IMR-90 (cell line): ENCODE measurements at regions not wholly inside any gene's neighbourhood (a gene's known extent, or its start where the extent isn't known, plus 50 kb on each side); places are given as distances from the start of the nearest gene placed in this dataset.

ENCODE experiments used
- ATAC-seq: fragments of 200-7000 bp; cut with Tn5 transposase; 2 replicates; pipeline ENCODE4 v1.9.1; 2020; ENCODE audit warnings: low read depth, mild to moderate bottlenecking, moderate library complexity
- BruUV-seq: library from RNA; stranded (reverse); fragments of 400-500 nt; replicated peaks from 2 replicates; lab custom pipeline; 2021; lab: Mats Ljungman, UMichigan
- CTCF ChIA-PET: fragments of 300-600 bp; formaldehyde crosslinking; extraction: SDS; loops from one replicate; lab custom pipeline; 2021; ENCODE audit warnings: antibody characterized with exemption; lab: Yijun Ruan, JAX
- POLR2A ChIA-PET: fragments of 300-600 bp; sonication (Branson Sonifier 250); formaldehyde crosslinking; loops from one replicate; lab custom pipeline; 2022; ENCODE audit warnings: antibody characterized with exemption; ENCODE audit not compliant: unreplicated experiment; lab: Charles Lee
- DNase-seq: peaks from one replicate; pipeline ENCODE4 v3.0.0; 2013
- H2AFZ ChIP-seq: replicated peaks from 2 replicates; pipeline ENCODE3; 2013; ENCODE audit warnings: low read length, mild to moderate bottlenecking; ENCODE audit not compliant: poor library complexity
- H2AK5ac ChIP-seq: 2 replicates; pipeline ENCODE4 v1.6.1; 2013; ENCODE audit warnings: low read depth, low read length, inconsistent platforms
- H2AK9ac ChIP-seq: replicated peaks from 2 replicates; pipeline ENCODE3; 2013; ENCODE audit warnings: mild to moderate bottlenecking, low read depth, low read length, moderate library complexity; ENCODE audit not compliant: poor library complexity
- H2BK120ac ChIP-seq: 2 replicates; pipeline ENCODE4 v1.6.1; 2013; ENCODE audit warnings: low read depth, low read length, inconsistent platforms
- H2BK15ac ChIP-seq: 3 replicates; pipeline ENCODE4 v1.6.1; 2013; ENCODE audit warnings: low read depth, low read length, inconsistent platforms
- H2BK20ac ChIP-seq: 2 replicates; pipeline ENCODE4 v1.6.1; 2013; ENCODE audit warnings: low read depth, mild to moderate bottlenecking, inconsistent platforms, low read length, moderate library complexity
- H2BK5ac ChIP-seq: 2 replicates; pipeline ENCODE4 v1.6.1; 2013; ENCODE audit warnings: mild to moderate bottlenecking, low read depth, low read length, inconsistent platforms; ENCODE audit not compliant: poor library complexity, severe bottlenecking
- H3K14ac ChIP-seq: replicated peaks from 2 replicates; pipeline ENCODE4 v1.6.1; 2013; ENCODE audit warnings: low read depth, low read length, inconsistent platforms
- H3K18ac ChIP-seq: 2 replicates; pipeline ENCODE4 v1.6.1; 2013; ENCODE audit warnings: low read depth, low read length, control low read depth
- H3K23ac ChIP-seq: 2 replicates; pipeline ENCODE4 v1.6.1; 2013; ENCODE audit warnings: low read depth, low read length, inconsistent platforms
- H3K27ac ChIP-seq: 2 replicates; pipeline ENCODE4 v1.5.1; 2013; ENCODE audit warnings: mild to moderate bottlenecking, control low read depth, low read length; ENCODE audit not compliant: insufficient read depth
- H3K27me3 ChIP-seq: 2 replicates; pipeline ENCODE4 v1.6.1; 2013; ENCODE audit warnings: low read length; ENCODE audit not compliant: control insufficient read depth, insufficient read depth
- H3K36me3 ChIP-seq: 2 replicates; pipeline ENCODE4 v1.6.1; 2013; ENCODE audit warnings: low read length, mixed read lengths; ENCODE audit not compliant: control insufficient read depth, insufficient read depth
- H3K4ac ChIP-seq: 2 replicates; pipeline ENCODE4 v1.6.1; 2013; ENCODE audit warnings: low read depth, low read length, inconsistent platforms
- H3K4me1 ChIP-seq: 2 replicates; pipeline ENCODE4 v1.6.1; 2013; ENCODE audit warnings: low read length, mixed read lengths; ENCODE audit not compliant: control insufficient read depth, insufficient read depth
- H3K4me2 ChIP-seq: 2 replicates; pipeline ENCODE4 v1.6.1; 2013; ENCODE audit warnings: low read depth, mild to moderate bottlenecking, control low read depth, low read length, moderate library complexity
- H3K4me3 ChIP-seq: 2 replicates; pipeline ENCODE4 v1.5.1; 2013; ENCODE audit warnings: low read depth, mild to moderate bottlenecking, control low read depth, low read length, moderate library complexity; ENCODE audit not compliant: insufficient read depth
- H3K56ac ChIP-seq: 2 replicates; pipeline ENCODE4 v1.6.1; 2013; ENCODE audit warnings: low read length, inconsistent platforms; ENCODE audit not compliant: insufficient read depth; ENCODE audit errors: extremely low read depth
- H3K79me1 ChIP-seq, 2 experiments: 2 replicates each; pipeline ENCODE4 v1.6.1; 2013; ENCODE audit warnings: low read length in 2 of 2, inconsistent platforms in 1 of 2, low read depth in 1 of 2
- H3K9ac ChIP-seq: 2 replicates; pipeline ENCODE4 v1.6.1; 2013; ENCODE audit warnings: low read depth, low read length, control low read depth
- H3K9me1 ChIP-seq: 2 replicates; pipeline ENCODE4 v1.6.1; 2013; ENCODE audit warnings: low read length, inconsistent platforms; ENCODE audit not compliant: insufficient read depth
- H3K9me3 ChIP-seq: 2 replicates; pipeline ENCODE4 v1.6.1; 2013; ENCODE audit warnings: low read length; ENCODE audit not compliant: control insufficient read depth, insufficient read depth
- H4K20me1 ChIP-seq: 2 replicates; pipeline ENCODE4 v1.6.1; 2013; ENCODE audit warnings: low read length, inconsistent platforms; ENCODE audit not compliant: insufficient read depth
- H4K5ac ChIP-seq: 2 replicates; pipeline ENCODE4 v1.6.1; 2013; ENCODE audit warnings: mild to moderate bottlenecking, low read depth, low read length, control low read depth
- H4K8ac ChIP-seq, 2 experiments: 2 replicates each; pipeline ENCODE4 v1.6.1; 2013; ENCODE audit warnings: low read depth in 2 of 2, low read length in 2 of 2, control low read depth in 1 of 2, inconsistent platforms in 1 of 2
- H4K91ac ChIP-seq: 2 replicates; pipeline ENCODE4 v1.6.1; 2013; ENCODE audit warnings: low read depth, low read length, inconsistent platforms; ENCODE audit not compliant: insufficient read depth
- BHLHE40 ChIP-seq: fragments of 150-350 bp; IDR thresholded peaks from 2 replicates; pipeline ENCODE4 v1.6.1; 2016; ENCODE audit warnings: mild to moderate bottlenecking, low read depth, low read length
- CEBPB ChIP-seq: IDR thresholded peaks from 2 replicates; pipeline ENCODE4 v1.6.1; 2012; ENCODE audit warnings: low read depth, low read length, improper control_type of control experiment
- FOS ChIP-seq: fragments of 150-350 bp; IDR thresholded peaks from 2 replicates; pipeline ENCODE4 v1.6.1; 2016; ENCODE audit warnings: low read depth, low read length
- MAFK ChIP-seq: IDR thresholded peaks from 2 replicates; pipeline ENCODE4 v1.6.1; 2012; ENCODE audit warnings: low read depth, low read length, improper control_type of control experiment
- MAZ ChIP-seq: IDR thresholded peaks from 2 replicates; pipeline ENCODE4 v1.6.1; 2012; ENCODE audit warnings: low read depth, mild to moderate bottlenecking, low read length, improper control_type of control experiment, moderate library complexity, borderline replicate concordance
- MXI1 ChIP-seq: IDR thresholded peaks from 2 replicates; pipeline ENCODE4 v1.6.1; 2012; ENCODE audit warnings: low read depth, mild to moderate bottlenecking, low read length, moderate library complexity, borderline replicate concordance
- POLR2A ChIP-seq: IDR thresholded peaks from 2 replicates; pipeline ENCODE4 v1.6.1; 2012; ENCODE audit warnings: mild to moderate bottlenecking, low read depth, low read length
- RAD21 ChIP-seq: IDR thresholded peaks from 2 replicates; pipeline ENCODE4 v1.6.1; 2012; ENCODE audit warnings: low read length, improper control_type of control experiment
- SMC3 ChIP-seq: fragments of 150-350 bp; IDR thresholded peaks from 2 replicates; pipeline ENCODE4 v1.6.1; 2016; ENCODE audit warnings: low read depth, mild to moderate bottlenecking, antibody characterized with exemption, low read length, moderate library complexity
- WGBS, 2 experiments: methylation state at CpG; one replicate each; pipeline versions ENCODE4 v1.1.5 to v1.1.7; 2013; ENCODE audit warnings: missing lambda C conversion rate in 2 of 2; ENCODE audit not compliant: insufficient read length in 1 of 2; ENCODE audit errors: extremely low coverage in 2 of 2; 5-methylcytosine and 5-hydroxymethylcytosine counted together
- dilution Hi-C: fragments of 300-500 bp; cut with HindIII; formaldehyde crosslinking; loops from one replicate; pipeline ENCODE4 v1.14.3; 2018; ENCODE audit warnings: low sequenced_read_pairs; ENCODE audit not compliant: unreplicated experiment
- in situ Hi-C: fragments of 300-500 bp; cut with MboI; formaldehyde crosslinking; loops from 3 replicates; pipeline ENCODE4 v1.14.3; 2019; ENCODE audit warnings: low sequenced_read_pairs, inconsistent platforms, mixed read lengths
- intact Hi-C: fragments of 100-400 bp; cut with micrococcal nuclease; formaldehyde crosslinking; loops from 2 replicates; pipeline ENCODE4 v1.10.0; 2022
- TF ChIP-seq, protein P1 (sequence below): fragments of 150-350 bp; IDR thresholded peaks from 2 replicates; pipeline ENCODE4 v1.6.1; 2016; ENCODE audit warnings: low read depth, mild to moderate bottlenecking, low read length, moderate library complexity, borderline replicate concordance

GRCh38 chr4:165692082-165692481 lies 181.0 kb upstream of the TLL1 start:
- no peak overlapping the region for H3K18ac ChIP-seq
- no peak overlapping the region for H3K14ac ChIP-seq
- in situ Hi-C loops (no loop called here), intact Hi-C loops (no loop called here), dilution Hi-C loops (no loop called here)
- no peak overlapping the region for H4K8ac ChIP-seq
- ATAC-seq: no peak
- H4K91ac ChIP-seq: no peak overlapping the region
- H2AFZ ChIP-seq: no peak overlapping the region
- H3K9ac ChIP-seq: no peak overlapping the region
- no peak overlapping the region for H3K27ac ChIP-seq
- H3K4me1 ChIP-seq: no peaks in the 10 kb centered on the region
- H3K79me1 ChIP-seq: no peaks in the 10 kb centered on the region
- H4K20me1 ChIP-seq: no peaks in the 10 kb centered on the region
- ChIA-PET CTCF (interaction anchor here (0.7 kb wide), 2 partner anchors 440 to 472 kb away, joined by 4 to 5 read pairs; no protein-coding TSS in a partner anchor), POLR2A (no interaction called here)
- H3K23ac ChIP-seq: no peak overlapping the region
- no peak overlapping the region for H3K4ac ChIP-seq
- no TSS peak for BruUV-seq
- no CpG with 5 or more reads among the region's 3 CpGs for WGBS, 2 experiments
- TF ChIP-seq MAZ (no peak), BHLHE40 (no peak), POLR2A (no peak), SMC3 (no peak), MAFK (no peak), RAD21 (no peak), MXI1 (no peak), FOS (no peak), CEBPB (no peak)
- TF ChIP-seq, protein P1, sequence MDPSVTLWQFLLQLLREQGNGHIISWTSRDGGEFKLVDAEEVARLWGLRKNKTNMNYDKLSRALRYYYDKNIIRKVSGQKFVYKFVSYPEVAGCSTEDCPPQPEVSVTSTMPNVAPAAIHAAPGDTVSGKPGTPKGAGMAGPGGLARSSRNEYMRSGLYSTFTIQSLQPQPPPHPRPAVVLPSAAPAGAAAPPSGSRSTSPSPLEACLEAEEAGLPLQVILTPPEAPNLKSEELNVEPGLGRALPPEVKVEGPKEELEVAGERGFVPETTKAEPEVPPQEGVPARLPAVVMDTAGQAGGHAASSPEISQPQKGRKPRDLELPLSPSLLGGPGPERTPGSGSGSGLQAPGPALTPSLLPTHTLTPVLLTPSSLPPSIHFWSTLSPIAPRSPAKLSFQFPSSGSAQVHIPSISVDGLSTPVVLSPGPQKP: no peak
- H4K5ac ChIP-seq: no peak overlapping the region
- H2BK120ac ChIP-seq: no peak overlapping the region
- no peaks in the 10 kb centered on the region for H3K27me3 ChIP-seq
- H2BK15ac ChIP-seq: no peak overlapping the region
- no peaks in the 10 kb centered on the region for H3K9me1 ChIP-seq
- no peak overlapping the region for H3K4me3 ChIP-seq
- no peaks in the 10 kb centered on the region for H3K36me3 ChIP-seq
- peaks cover 3% of the 10 kb centered on the region; the same call in 1 of the 2 replicates for H3K9me3 ChIP-seq
- H2BK20ac ChIP-seq: no peak overlapping the region
- no peak overlapping the region for H3K4me2 ChIP-seq
- DNase-seq: no peak
- no peak overlapping the region for H2BK5ac ChIP-seq
- no peak overlapping the region for H2AK5ac ChIP-seq
- H3K56ac ChIP-seq: no peak overlapping the region
- no peak overlapping the region for H2AK9ac ChIP-seq
